H1 (cell line): ENCODE measurements at regions not wholly inside any gene's neighbourhood (a gene's known extent, or its start where the extent isn't known, plus 50 kb on each side); places are given as distances from the start of the nearest gene placed in this dataset.

ENCODE experiments used
- BACH1 ChIP-seq: IDR thresholded peaks from 2 replicates; pipeline ENCODE4 v1.6.1; 2012; ENCODE audit warnings: low read length, improper control_type of control experiment
- CHD1 ChIP-seq: IDR thresholded peaks from 2 replicates; pipeline ENCODE4 v1.6.1; 2012; ENCODE audit warnings: low read depth, low read length, improper control_type of control experiment
- CREB1 ChIP-seq: IDR thresholded peaks from 2 replicates; pipeline ENCODE4 v1.6.1; 2012; ENCODE audit warnings: inconsistent platforms
- SIRT6 ChIP-seq: IDR thresholded peaks from one replicate; pipeline ENCODE4 v1.7.1; 2012; ENCODE audit warnings: low read length, inconsistent platforms
- TF ChIP-seq, protein P1 (sequence below): IDR thresholded peaks from 2 replicates; pipeline ENCODE4 v1.6.1; 2012; ENCODE audit warnings: inconsistent platforms

- TF ChIP-seq CREB1 (no peak), CHD1 (no peak), BACH1 (no peak), SIRT6 (no peak)
- TF ChIP-seq, protein P1, sequence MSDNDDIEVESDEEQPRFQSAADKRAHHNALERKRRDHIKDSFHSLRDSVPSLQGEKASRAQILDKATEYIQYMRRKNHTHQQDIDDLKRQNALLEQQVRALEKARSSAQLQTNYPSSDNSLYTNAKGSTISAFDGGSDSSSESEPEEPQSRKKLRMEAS = no peak
Observed at GRCh38 chr2:226360658-226361057, 439.0 kb downstream of the IRS1 start (continued).
